NT2/D1 (cell line): ENCODE measurements at regions not wholly inside any gene's neighbourhood (a gene's known extent, or its start where the extent isn't known, plus 50 kb on each side); places are given as distances from the start of the nearest gene placed in this dataset.

Experiments
- SUZ12 ChIP-seq: IDR thresholded peaks from 2 replicates; pipeline ENCODE4 v1.6.1; 2011; ENCODE audit not compliant: insufficient read length, insufficient read depth; ENCODE audit errors: extremely low read depth
- YY1 ChIP-seq: IDR thresholded peaks from 2 replicates; pipeline ENCODE4 v1.6.1; 2011; ENCODE audit not compliant: insufficient read length, insufficient read depth
- ZNF274 ChIP-seq: IDR thresholded peaks from 2 replicates; pipeline ENCODE4 v1.6.1; 2011; ENCODE audit warnings: mild to moderate bottlenecking, low read depth, low read length

- TF ChIP-seq ZNF274: no peak
- TF ChIP-seq SUZ12: no peak
- no peak for TF ChIP-seq YY1
Measured at GRCh38 chr3:107989661-107990060, 101.2 kb downstream of the CD47 start.
